ENCODE measurements at regions not wholly inside any gene's neighbourhood (a gene's known extent, or its start where the extent isn't known, plus 50 kb on each side); places are given as distances from the start of the nearest gene placed in this dataset.

GRCh38 chr9:71549023-71549422 is 219.3 kb downstream of the CEMIP2 start:
- CTCF ChIA-PET: no interaction called here
- no peak for TF ChIP-seq CTCF (IDR thresholded peaks at IDR 0.05; ENCODE audit: control extremely low read depth, extremely low read depth, low read depth, missing control alignments)
- DNase-seq (ENCODE audit: extremely low spot score): peak; percentile 53
- POLR2A ChIA-PET: no interaction called here

- CTCF ChIA-PET: no interaction called here
- DNase-seq (ENCODE audit: extremely low spot score): no peak
- no peak for TF ChIP-seq CTCF (IDR thresholded peaks at IDR 0.05; ENCODE audit: control extremely low read depth, extremely low read depth, low read depth, missing control alignments)
- POLR2A ChIA-PET: no interaction called here
Measured at GRCh38 chr9:71544464-71544863, 223.8 kb downstream of the CEMIP2 start.

GRCh38 chr9:71541436-71541835 is 226.9 kb downstream of the CEMIP2 start:
- ChIA-PET CTCF (no interaction called here), POLR2A (no interaction called here)
- DNase-seq (ENCODE audit: extremely low spot score): no peak
- TF ChIP-seq CTCF (IDR thresholded peaks at IDR 0.05; ENCODE audit: control extremely low read depth, extremely low read depth, low read depth, missing control alignments): no peak

GRCh38 chr9:71524996-71525580 is 243.2 kb downstream of the CEMIP2 start:
- no peak for TF ChIP-seq CTCF (IDR thresholded peaks at IDR 0.05; ENCODE audit: control extremely low read depth, extremely low read depth, low read depth, missing control alignments)
- POLR2A ChIA-PET: no interaction called here
- DNase-seq (ENCODE audit: extremely low spot score): peak; percentile 12
- CTCF ChIA-PET: no interaction called here

- CTCF ChIA-PET: interaction anchor here (1.4 kb wide), 1 partner anchor 16 kb away, joined by 4 read pairs; no protein-coding TSS in a partner anchor
Measured at GRCh38 chr9:71524516-71524915, 243.8 kb downstream of the CEMIP2 start.

GRCh38 chr9:71521132-71521531 is 247.2 kb downstream of the CEMIP2 start:
- no peak for DNase-seq (ENCODE audit: extremely low spot score)
- ChIA-PET POLR2A (no interaction called here), CTCF (interaction anchor here (1.3 to 1.5 kb wide), 2 partner anchors 10 to 29 kb away, joined by 3 to 4 read pairs; no protein-coding TSS in a partner anchor)
- no peak for TF ChIP-seq CTCF (IDR thresholded peaks at IDR 0.05; ENCODE audit: control extremely low read depth, extremely low read depth, low read depth, missing control alignments)

More at GRCh38 chr9:71524516-71524915, 243.8 kb downstream of the CEMIP2 start:
- POLR2A ChIA-PET: no interaction called here
- no peak for DNase-seq (ENCODE audit: extremely low spot score)
- no peak for TF ChIP-seq CTCF (IDR thresholded peaks at IDR 0.05; ENCODE audit: control extremely low read depth, extremely low read depth, low read depth, missing control alignments)

Data from GM10248 (cell line).